ENCODE measurements at regions not wholly inside any gene's neighbourhood (a gene's known extent, or its start where the extent isn't known, plus 50 kb on each side); places are given as distances from the start of the nearest gene placed in this dataset.

DNA sequence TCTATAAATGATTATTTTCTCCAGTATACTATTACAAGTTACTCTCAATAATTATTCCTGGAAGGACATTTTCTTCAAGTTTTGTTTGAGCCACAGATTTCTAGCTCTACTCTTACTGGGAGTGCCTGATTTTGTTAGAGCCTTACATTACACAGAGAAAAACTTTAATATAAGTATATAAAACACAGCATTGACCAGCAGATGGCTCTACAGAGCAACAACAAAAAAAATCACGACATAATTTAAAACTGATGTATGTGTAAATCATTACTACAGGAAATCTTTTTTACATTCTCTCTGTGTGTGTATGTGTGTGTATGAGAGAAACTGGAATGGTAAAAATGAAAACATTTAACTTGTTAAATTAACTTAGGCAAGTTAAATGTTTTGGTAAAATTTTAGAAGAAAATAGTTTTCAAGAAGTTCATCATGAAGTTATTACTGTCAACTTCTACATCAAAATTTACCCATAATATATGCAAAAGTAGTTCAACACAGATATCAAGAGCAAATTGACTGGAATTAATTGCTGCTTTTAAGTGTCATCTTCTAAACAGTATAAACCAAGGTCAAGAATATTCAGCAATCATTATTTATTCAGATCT is 103.3 kb downstream of the MDH1 start:
- TF ChIP-seq, protein P1, sequence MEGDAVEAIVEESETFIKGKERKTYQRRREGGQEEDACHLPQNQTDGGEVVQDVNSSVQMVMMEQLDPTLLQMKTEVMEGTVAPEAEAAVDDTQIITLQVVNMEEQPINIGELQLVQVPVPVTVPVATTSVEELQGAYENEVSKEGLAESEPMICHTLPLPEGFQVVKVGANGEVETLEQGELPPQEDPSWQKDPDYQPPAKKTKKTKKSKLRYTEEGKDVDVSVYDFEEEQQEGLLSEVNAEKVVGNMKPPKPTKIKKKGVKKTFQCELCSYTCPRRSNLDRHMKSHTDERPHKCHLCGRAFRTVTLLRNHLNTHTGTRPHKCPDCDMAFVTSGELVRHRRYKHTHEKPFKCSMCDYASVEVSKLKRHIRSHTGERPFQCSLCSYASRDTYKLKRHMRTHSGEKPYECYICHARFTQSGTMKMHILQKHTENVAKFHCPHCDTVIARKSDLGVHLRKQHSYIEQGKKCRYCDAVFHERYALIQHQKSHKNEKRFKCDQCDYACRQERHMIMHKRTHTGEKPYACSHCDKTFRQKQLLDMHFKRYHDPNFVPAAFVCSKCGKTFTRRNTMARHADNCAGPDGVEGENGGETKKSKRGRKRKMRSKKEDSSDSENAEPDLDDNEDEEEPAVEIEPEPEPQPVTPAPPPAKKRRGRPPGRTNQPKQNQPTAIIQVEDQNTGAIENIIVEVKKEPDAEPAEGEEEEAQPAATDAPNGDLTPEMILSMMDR (IDR thresholded peaks at IDR 0.05): peak; percentile 42 to 68 (median 56)
- TF ChIP-seq POLR2A (IDR thresholded peaks at IDR 0.05): no peak
